Cardiac muscle cell (in vitro differentiated cells and primary cell): ENCODE measurements at regions not wholly inside any gene's neighbourhood (a gene's known extent, or its start where the extent isn't known, plus 50 kb on each side); places are given as distances from the start of the nearest gene placed in this dataset.

Experiments used
- DNase-seq, 2 donors: peaks; one replicate each; pipeline versions ENCODE4 v3.0.0 to v3.0.0-alpha.2; 2010 to 2017; ENCODE audit warnings: low read depth in 1 of 2, low spot score in 1 of 2
- H3K27ac ChIP-seq: fragments of 200-600 bp; sonication (generic); 2 replicates; pipeline ENCODE4 v1.5.1; 2016
- H3K27me3 ChIP-seq: fragments of 200-600 bp; sonication (generic); 2 replicates; pipeline ENCODE4 v1.6.0; 2016; ENCODE audit warnings: control low read depth
- H3K36me3 ChIP-seq: fragments of 200-600 bp; sonication (generic); 2 replicates; pipeline ENCODE4 v1.5.1; 2016; ENCODE audit warnings: control low read depth
- H3K4me1 ChIP-seq: fragments of 200-600 bp; sonication (generic); 2 replicates; pipeline ENCODE4 v1.8.1; 2017; ENCODE audit warnings: low read depth, mild to moderate bottlenecking, mixed run types
- H3K4me3 ChIP-seq: fragments of 200-600 bp; sonication (generic); 2 replicates; pipeline ENCODE4 v1.5.1; 2016; ENCODE audit warnings: mild to moderate bottlenecking
- H3K9me3 ChIP-seq: fragments of 200-600 bp; sonication (generic); 2 replicates; pipeline ENCODE4 v1.5.1; 2017; ENCODE audit warnings: low read depth, mild to moderate bottlenecking, control low read depth
- TF ChIP-seq, protein P1 (sequence below): IDR thresholded peaks from 2 replicates; pipeline ENCODE4 v1.5.1; 2012; ENCODE audit warnings: low read depth, mild to moderate bottlenecking, low read length

DNA sequence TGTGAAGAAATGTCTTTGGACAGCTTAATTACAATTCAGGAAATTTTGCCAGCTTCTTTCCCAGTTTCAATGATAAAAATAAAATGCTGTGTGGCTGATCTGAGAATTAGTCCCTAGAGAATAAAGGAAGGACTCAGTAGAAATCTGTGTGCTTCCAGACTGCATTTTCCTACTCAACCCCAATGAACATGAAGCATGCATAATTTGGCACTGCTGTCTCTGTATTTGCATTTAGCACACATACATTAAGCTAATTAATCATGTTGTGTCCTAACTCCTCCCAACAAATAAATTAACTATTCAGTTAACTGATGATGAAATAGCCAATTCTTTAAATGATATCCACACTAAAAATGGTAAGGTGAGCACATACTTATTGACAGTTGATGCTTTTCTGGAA, 380.0 kb upstream of the RORB start:
- Histone ChIP-seq H3K27ac (no peak overlapping the region), H3K36me3 (no peaks in the 10 kb centered on the region), H3K27me3 (no peaks in the 10 kb centered on the region), H3K9me3 (no peaks in the 10 kb centered on the region), H3K4me1 (no peaks in the 10 kb centered on the region), H3K4me3 (no peak overlapping the region)
- no peak for DNase-seq
- TF ChIP-seq, protein P1, sequence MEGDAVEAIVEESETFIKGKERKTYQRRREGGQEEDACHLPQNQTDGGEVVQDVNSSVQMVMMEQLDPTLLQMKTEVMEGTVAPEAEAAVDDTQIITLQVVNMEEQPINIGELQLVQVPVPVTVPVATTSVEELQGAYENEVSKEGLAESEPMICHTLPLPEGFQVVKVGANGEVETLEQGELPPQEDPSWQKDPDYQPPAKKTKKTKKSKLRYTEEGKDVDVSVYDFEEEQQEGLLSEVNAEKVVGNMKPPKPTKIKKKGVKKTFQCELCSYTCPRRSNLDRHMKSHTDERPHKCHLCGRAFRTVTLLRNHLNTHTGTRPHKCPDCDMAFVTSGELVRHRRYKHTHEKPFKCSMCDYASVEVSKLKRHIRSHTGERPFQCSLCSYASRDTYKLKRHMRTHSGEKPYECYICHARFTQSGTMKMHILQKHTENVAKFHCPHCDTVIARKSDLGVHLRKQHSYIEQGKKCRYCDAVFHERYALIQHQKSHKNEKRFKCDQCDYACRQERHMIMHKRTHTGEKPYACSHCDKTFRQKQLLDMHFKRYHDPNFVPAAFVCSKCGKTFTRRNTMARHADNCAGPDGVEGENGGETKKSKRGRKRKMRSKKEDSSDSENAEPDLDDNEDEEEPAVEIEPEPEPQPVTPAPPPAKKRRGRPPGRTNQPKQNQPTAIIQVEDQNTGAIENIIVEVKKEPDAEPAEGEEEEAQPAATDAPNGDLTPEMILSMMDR = no peak

DNA sequence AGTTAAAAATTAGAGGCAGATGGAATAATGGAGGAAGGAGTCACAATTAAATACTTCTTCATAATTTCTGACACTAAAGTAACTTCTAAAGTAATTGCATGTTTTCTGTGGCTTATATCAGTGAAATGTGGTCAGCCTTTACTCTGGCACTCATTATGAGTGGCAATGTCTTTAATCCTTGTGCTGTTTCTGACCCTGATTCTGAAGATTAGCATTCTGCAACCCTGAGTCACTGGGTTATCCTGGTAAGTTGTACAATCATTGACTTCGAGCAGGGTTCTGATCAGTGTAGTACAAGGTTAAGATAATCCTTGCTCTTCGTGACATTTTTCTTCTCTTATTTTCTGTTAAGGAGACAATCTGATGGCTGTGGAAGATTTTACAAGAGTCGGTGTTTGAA, 379.4 kb upstream of the RORB start:
- H3K4me1 ChIP-seq = no peaks in the 10 kb centered on the region
- no peak overlapping the region for H3K4me3 ChIP-seq
- H3K36me3 ChIP-seq = no peaks in the 10 kb centered on the region
- DNase-seq = no peak
- no peaks in the 10 kb centered on the region for H3K27me3 ChIP-seq
- H3K27ac ChIP-seq = no peak overlapping the region
- no peaks in the 10 kb centered on the region for H3K9me3 ChIP-seq
- TF ChIP-seq, protein P1 = no peak

DNA sequence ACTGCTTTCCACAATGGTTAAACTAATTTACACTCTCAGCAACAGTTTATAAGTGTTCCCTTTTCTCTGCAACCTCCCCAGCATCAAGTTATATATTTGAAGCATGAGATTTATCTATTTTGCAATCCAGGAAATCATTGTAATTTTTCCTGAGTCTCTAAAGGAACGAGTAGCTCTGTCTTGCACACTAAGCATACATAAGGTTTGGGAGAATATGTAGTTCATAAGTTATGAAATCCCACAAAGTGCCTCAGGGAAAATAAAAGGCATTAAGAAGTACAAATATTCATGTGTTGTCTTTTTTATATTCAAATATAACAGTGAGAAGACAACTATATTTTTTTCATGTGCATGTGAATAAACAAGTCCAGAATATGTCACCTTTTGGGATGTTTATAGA, 377.1 kb upstream of the RORB start:
- DNase-seq = no peak
- Histone ChIP-seq H3K9me3 (no peaks in the 10 kb centered on the region), H3K36me3 (no peaks in the 10 kb centered on the region), H3K4me3 (no peak overlapping the region), H3K4me1 (no peaks in the 10 kb centered on the region), H3K27me3 (no peaks in the 10 kb centered on the region), H3K27ac (no peak overlapping the region)
- TF ChIP-seq, protein P1 = no peak

GRCh38 chr9:74120470-74120869, 376.7 kb upstream of the RORB start:
- no peaks in the 10 kb centered on the region for H3K27me3 ChIP-seq
- no peak overlapping the region for H3K4me3 ChIP-seq
- no peaks in the 10 kb centered on the region for H3K36me3 ChIP-seq
- TF ChIP-seq, protein P1 = no peak
- H3K4me1 ChIP-seq = no peaks in the 10 kb centered on the region
- H3K27ac ChIP-seq = no peak overlapping the region
- DNase-seq = no peak
- no peaks in the 10 kb centered on the region for H3K9me3 ChIP-seq

DNA sequence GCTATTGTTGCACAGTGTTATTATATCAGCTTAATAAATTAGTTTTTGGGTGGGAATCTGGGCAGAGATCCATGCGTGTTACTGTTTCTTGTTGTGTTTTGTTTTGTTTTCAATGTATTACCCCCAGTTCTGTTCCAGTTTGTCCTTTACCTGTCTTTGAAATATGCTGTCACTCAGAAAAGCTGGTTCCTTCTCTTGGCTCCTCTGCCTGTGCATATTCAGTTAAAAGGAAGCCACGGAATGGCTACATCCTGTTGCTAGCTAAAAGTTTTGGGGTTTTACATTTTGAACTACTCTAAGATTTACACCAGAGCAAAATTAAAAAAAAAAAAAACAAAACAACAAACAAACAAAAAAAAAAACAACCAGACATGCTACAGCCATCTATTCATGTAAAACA, 374.9 kb upstream of the RORB start:
- Histone ChIP-seq H3K27ac (no peak overlapping the region), H3K4me3 (no peak overlapping the region), H3K36me3 (no peaks in the 10 kb centered on the region), H3K27me3 (no peaks in the 10 kb centered on the region), H3K4me1 (no peaks in the 10 kb centered on the region), H3K9me3 (no peaks in the 10 kb centered on the region)
- no peak for DNase-seq
- TF ChIP-seq, protein P1 = no peak

DNA sequence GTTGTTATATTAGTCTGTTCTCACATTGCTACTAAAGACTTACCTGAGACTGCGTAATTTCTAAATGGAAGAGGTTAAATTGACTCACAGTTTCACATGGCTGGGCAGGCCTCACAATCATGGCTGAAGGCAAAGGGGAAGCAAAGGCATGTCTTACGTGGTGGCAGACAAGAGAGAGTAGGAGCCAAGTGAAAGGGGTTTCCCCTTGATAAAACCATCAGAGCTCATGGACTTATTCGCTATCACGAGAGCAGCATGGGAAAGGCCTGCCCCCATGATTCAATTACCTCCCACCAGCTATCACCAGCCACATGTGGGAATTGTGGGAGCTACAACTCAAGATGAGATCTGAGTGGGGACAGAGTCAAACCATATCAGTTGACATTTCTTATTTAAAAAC, 374.5 kb upstream of the RORB start:
- Histone ChIP-seq H3K36me3 (no peaks in the 10 kb centered on the region), H3K4me1 (no peaks in the 10 kb centered on the region), H3K27ac (no peak overlapping the region), H3K27me3 (no peaks in the 10 kb centered on the region), H3K4me3 (no peak overlapping the region), H3K9me3 (no peaks in the 10 kb centered on the region)
- TF ChIP-seq, protein P1 = no peak
- no peak for DNase-seq
